22Rv1 (cell line): ENCODE measurements at regions not wholly inside any gene's neighbourhood (a gene's known extent, or its start where the extent isn't known, plus 50 kb on each side); places are given as distances from the start of the nearest gene placed in this dataset.

Experiments
- ZFX ChIP-seq: fragments of 450-650 bp; IDR thresholded peaks from 2 replicates; pipeline ENCODE4 v1.6.1; 2017; ENCODE audit warnings: antibody characterized with exemption, borderline replicate concordance
- TF ChIP-seq, protein P1 (sequence below): fragments of 450-650 bp; IDR thresholded peaks from 2 replicates; pipeline ENCODE4 v1.5.1; 2017; ENCODE audit warnings: mild to moderate bottlenecking

DNA sequence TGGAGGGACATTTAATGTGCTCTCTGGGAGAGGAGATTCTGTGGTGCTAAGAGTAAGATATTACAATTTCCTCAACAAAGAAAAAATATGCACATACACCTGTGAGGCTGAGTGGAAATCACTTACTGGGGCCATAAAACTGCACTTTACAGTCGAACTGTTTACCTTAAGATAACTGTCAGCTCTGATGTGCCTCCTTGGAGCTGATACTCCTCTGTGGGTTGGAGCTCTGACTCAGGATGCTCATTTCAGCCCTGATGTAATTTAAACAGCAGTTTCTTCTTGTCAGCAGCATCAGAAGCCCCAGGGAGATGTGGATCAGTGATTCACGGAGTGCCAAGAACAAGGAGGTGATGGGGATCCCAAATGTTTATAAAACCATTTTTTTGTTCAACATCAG is 241.9 kb upstream of the SFRP2 start:
- TF ChIP-seq, protein P1, sequence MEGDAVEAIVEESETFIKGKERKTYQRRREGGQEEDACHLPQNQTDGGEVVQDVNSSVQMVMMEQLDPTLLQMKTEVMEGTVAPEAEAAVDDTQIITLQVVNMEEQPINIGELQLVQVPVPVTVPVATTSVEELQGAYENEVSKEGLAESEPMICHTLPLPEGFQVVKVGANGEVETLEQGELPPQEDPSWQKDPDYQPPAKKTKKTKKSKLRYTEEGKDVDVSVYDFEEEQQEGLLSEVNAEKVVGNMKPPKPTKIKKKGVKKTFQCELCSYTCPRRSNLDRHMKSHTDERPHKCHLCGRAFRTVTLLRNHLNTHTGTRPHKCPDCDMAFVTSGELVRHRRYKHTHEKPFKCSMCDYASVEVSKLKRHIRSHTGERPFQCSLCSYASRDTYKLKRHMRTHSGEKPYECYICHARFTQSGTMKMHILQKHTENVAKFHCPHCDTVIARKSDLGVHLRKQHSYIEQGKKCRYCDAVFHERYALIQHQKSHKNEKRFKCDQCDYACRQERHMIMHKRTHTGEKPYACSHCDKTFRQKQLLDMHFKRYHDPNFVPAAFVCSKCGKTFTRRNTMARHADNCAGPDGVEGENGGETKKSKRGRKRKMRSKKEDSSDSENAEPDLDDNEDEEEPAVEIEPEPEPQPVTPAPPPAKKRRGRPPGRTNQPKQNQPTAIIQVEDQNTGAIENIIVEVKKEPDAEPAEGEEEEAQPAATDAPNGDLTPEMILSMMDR, result no peak
- no peak for TF ChIP-seq ZFX
